ENCODE measurements at regions not wholly inside any gene's neighbourhood (a gene's known extent, or its start where the extent isn't known, plus 50 kb on each side); places are given as distances from the start of the nearest gene placed in this dataset.

GRCh38 chr6:21990577-21990976 lies 306.3 kb downstream of the PRL start:
- no peaks in the 10 kb centered on the region for H3K9me3 ChIP-seq
- no peak for ATAC-seq
- H3K4me1 ChIP-seq, result peaks cover 9% of the 10 kb centered on the region
- DNase-seq, result no peak
- intact Hi-C loops (cut with DNase I), result no loop called here
- no peak overlapping the region for H3K4me3 ChIP-seq
- no peaks in the 10 kb centered on the region for H3K27me3 ChIP-seq
- no peaks in the 10 kb centered on the region for H3K36me3 ChIP-seq (replicated peaks in 1 of 2; ENCODE audit: insufficient read depth in 1 of 2, low read depth in 2 of 2)
- H3K27ac ChIP-seq, result no peak overlapping the region
- TF ChIP-seq POLR2A (IDR thresholded peaks at IDR 0.05) (no peak), CTCF (IDR thresholded peaks at IDR 0.05) (no peak)
- 77 to 90% methylated on average over 1 of the region's 1 CpG for WGBS, 2 donors

GRCh38 chr6:21992178-21992967 lies 304.5 kb downstream of the PRL start:
- Histone ChIP-seq H3K9me3 (no peaks in the 10 kb centered on the region), H3K4me1 (peaks cover 4% of the 10 kb centered on the region), H3K36me3 (replicated peaks in 1 of 2; ENCODE audit: insufficient read depth in 1 of 2, low read depth in 2 of 2) (no peaks in the 10 kb centered on the region), H3K4me3 (no peak overlapping the region), H3K27me3 (no peaks in the 10 kb centered on the region), H3K27ac (no peak overlapping the region)
- intact Hi-C loops (cut with DNase I), result no loop called here
- no peak for ATAC-seq
- no peak for TF ChIP-seq POLR2A (IDR thresholded peaks at IDR 0.05)
- no peak for TF ChIP-seq CTCF (IDR thresholded peaks at IDR 0.05)
- 77 to 85% methylated on average over 6 of the region's 6 CpGs for WGBS, 2 donors
- no peak for DNase-seq

- Histone ChIP-seq H3K27ac (no peak overlapping the region), H3K4me3 (no peak overlapping the region), H3K36me3 (replicated peaks in 1 of 2; ENCODE audit: insufficient read depth in 1 of 2, low read depth in 2 of 2) (no peaks in the 10 kb centered on the region), H3K4me1 (no peaks in the 10 kb centered on the region), H3K9me3 (no peaks in the 10 kb centered on the region), H3K27me3 (no peaks in the 10 kb centered on the region)
- DNase-seq, result no peak
- 42 to 44% methylated on average over 2 of the region's 2 CpGs for WGBS, 2 donors
- no peak for ATAC-seq
- intact Hi-C loops (cut with DNase I), result no loop called here
- TF ChIP-seq POLR2A (IDR thresholded peaks at IDR 0.05), result no peak
- TF ChIP-seq CTCF (IDR thresholded peaks at IDR 0.05), result no peak
Measured at GRCh38 chr6:21993841-21994240, 303.0 kb downstream of the PRL start.

GRCh38 chr6:21994821-21995220 lies 302.0 kb downstream of the PRL start:
- 85% methylated on average over 1 of the region's 1 CpG for WGBS, 2 donors
- intact Hi-C loops (cut with DNase I), result no loop called here
- Histone ChIP-seq H3K27me3 (no peaks in the 10 kb centered on the region), H3K36me3 (replicated peaks in 1 of 2; ENCODE audit: insufficient read depth in 1 of 2, low read depth in 2 of 2) (no peaks in the 10 kb centered on the region), H3K9me3 (no peaks in the 10 kb centered on the region), H3K27ac (no peak overlapping the region), H3K4me1 (no peaks in the 10 kb centered on the region), H3K4me3 (no peak overlapping the region)
- TF ChIP-seq POLR2A (IDR thresholded peaks at IDR 0.05) (no peak), CTCF (IDR thresholded peaks at IDR 0.05) (no peak)
- DNase-seq, result no peak
- ATAC-seq, result no peak

GRCh38 chr6:21995318-21995717 lies 301.5 kb downstream of the PRL start:
- WGBS, 2 donors, result 86 to 94% methylated on average over 2 of the region's 2 CpGs

More at GRCh38 chr6:21995318-21995717, 301.5 kb downstream of the PRL start:
- Histone ChIP-seq H3K27me3 (no peaks in the 10 kb centered on the region), H3K27ac (no peak overlapping the region), H3K4me3 (no peak overlapping the region), H3K9me3 (no peaks in the 10 kb centered on the region), H3K36me3 (replicated peaks in 1 of 2; ENCODE audit: insufficient read depth in 1 of 2, low read depth in 2 of 2) (no peaks in the 10 kb centered on the region), H3K4me1 (no peaks in the 10 kb centered on the region)
- DNase-seq (no peak), ATAC-seq (no peak)
- TF ChIP-seq POLR2A (IDR thresholded peaks at IDR 0.05) (no peak), CTCF (IDR thresholded peaks at IDR 0.05) (no peak)
- intact Hi-C loops (cut with DNase I), result no loop called here
